DMS153 (cell line): ENCODE measurements at regions not wholly inside any gene's neighbourhood (a gene's known extent, or its start where the extent isn't known, plus 50 kb on each side); places are given as distances from the start of the nearest gene placed in this dataset.

ENCODE experiments used
- DNase-seq: peaks from one replicate; lab custom pipeline; 2025; lab: John Stamatoyannopoulos, UW

- DNase-seq, result no peak
Measured at GRCh38 chr19:31119951-31120690, 229.1 kb downstream of the TSHZ3 start.

- no peak for DNase-seq
Measured at GRCh38 chr19:31118986-31119385, 230.2 kb downstream of the TSHZ3 start.

GRCh38 chr19:31118287-31118955 lies 230.8 kb downstream of the TSHZ3 start:
- no peak for DNase-seq

- no peak for DNase-seq
Measured at GRCh38 chr19:31114585-31114984, 234.7 kb downstream of the TSHZ3 start.

- DNase-seq, result no peak
Measured at GRCh38 chr19:31113293-31113692, 235.9 kb downstream of the TSHZ3 start.

GRCh38 chr19:31112158-31112557 lies 237.1 kb downstream of the TSHZ3 start:
- DNase-seq, result no peak

GRCh38 chr19:31111741-31112140 lies 237.5 kb downstream of the TSHZ3 start:
- no peak for DNase-seq

- DNase-seq, result no peak
Measured at GRCh38 chr19:31110336-31110735, 238.9 kb downstream of the TSHZ3 start.

GRCh38 chr19:31109636-31110035 lies 239.6 kb downstream of the TSHZ3 start:
- DNase-seq, result no peak

- DNase-seq, result no peak
Measured at GRCh38 chr19:31107096-31107495, 242.1 kb downstream of the TSHZ3 start.

- no peak for DNase-seq
Measured at GRCh38 chr19:31105761-31106160, 243.5 kb downstream of the TSHZ3 start.

GRCh38 chr19:31104451-31104850 lies 244.8 kb downstream of the TSHZ3 start:
- no peak for DNase-seq

- DNase-seq, result no peak
Measured at GRCh38 chr19:31103228-31103627, 246.0 kb downstream of the TSHZ3 start.

- no peak for DNase-seq
Measured at GRCh38 chr19:31102674-31103073, 246.6 kb downstream of the TSHZ3 start.

GRCh38 chr19:31100981-31101380 lies 248.3 kb downstream of the TSHZ3 start:
- DNase-seq, result no peak

- DNase-seq, result no peak
Measured at GRCh38 chr19:31100206-31100590, 249.0 kb downstream of the TSHZ3 start.

GRCh38 chr19:31099515-31100205 lies 249.6 kb downstream of the TSHZ3 start:
- DNase-seq, result no peak

GRCh38 chr19:31098836-31099235 lies 250.4 kb downstream of the TSHZ3 start:
- no peak for DNase-seq

- DNase-seq, result no peak
Measured at GRCh38 chr19:31096935-31097545, 252.2 kb downstream of the TSHZ3 start.

- DNase-seq, result no peak
Measured at GRCh38 chr19:31096062-31096830, 253.0 kb downstream of the TSHZ3 start.

- no peak for DNase-seq
Measured at GRCh38 chr19:31095100-31095804, 254.0 kb downstream of the TSHZ3 start.
